ENCODE measurements at regions not wholly inside any gene's neighbourhood (a gene's known extent, or its start where the extent isn't known, plus 50 kb on each side); places are given as distances from the start of the nearest gene placed in this dataset.

DNA sequence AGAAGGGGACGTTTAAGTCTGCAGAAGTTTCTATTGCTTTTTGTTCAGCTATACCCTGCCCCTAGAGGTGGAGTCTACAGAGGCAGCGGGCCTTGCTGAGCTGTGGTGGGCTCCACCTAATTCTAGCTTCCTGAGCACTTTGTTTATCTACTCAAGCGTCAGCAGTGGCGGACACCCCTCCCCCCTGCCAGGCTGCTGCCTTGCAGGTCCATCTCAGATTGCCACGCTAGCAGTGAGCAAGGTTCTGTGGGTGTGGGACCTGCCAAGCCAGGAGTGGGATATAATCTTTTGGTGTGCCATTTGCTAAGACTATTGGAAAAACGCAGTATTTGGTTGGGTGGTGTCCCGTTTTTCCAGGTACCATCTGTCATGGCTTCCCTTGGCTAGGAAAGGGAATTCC, 147.3 kb upstream of the PRPS1L1 start:
- Histone ChIP-seq H3K9me3 (no peaks in the 10 kb centered on the region), H3K4me3 (no peak overlapping the region), H3K27me3 (no peaks in the 10 kb centered on the region), H3K36me3 (no peaks in the 10 kb centered on the region), H3K27ac (no peak overlapping the region), H3K4me1 (ENCODE audit: insufficient read depth) (no peaks in the 10 kb centered on the region)
- no peak for TF ChIP-seq EP300 (IDR thresholded peaks at IDR 0.05)
- no peak for TF ChIP-seq POLR2A (IDR thresholded peaks at IDR 0.05)
- no peak for TF ChIP-seq CTCF (IDR thresholded peaks at IDR 0.05)
- no peak for DNase-seq
- 89 to 94% (median 92%) methylated on average over 7 of the region's 7 CpGs for WGBS, 3 donors
- intact Hi-C loops (cut with DNase I): no loop called here

GRCh38 chr7:18175801-18176450, 148.3 kb upstream of the PRPS1L1 start:
- no peak overlapping the region for H3K27ac ChIP-seq
- H3K36me3 ChIP-seq: no peaks in the 10 kb centered on the region
- no peaks in the 10 kb centered on the region for H3K9me3 ChIP-seq
- no peaks in the 10 kb centered on the region for H3K4me1 ChIP-seq (ENCODE audit: insufficient read depth)
- intact Hi-C loops (cut with DNase I): no loop called here
- no peak overlapping the region for H3K4me3 ChIP-seq
- TF ChIP-seq POLR2A (IDR thresholded peaks at IDR 0.05) (no peak), EP300 (IDR thresholded peaks at IDR 0.05) (no peak)
- DNase-seq: no peak
- no peaks in the 10 kb centered on the region for H3K27me3 ChIP-seq
- WGBS, 3 donors: 4 to 12% (median 5%) methylated on average over 2 of the region's 2 CpGs

DNA sequence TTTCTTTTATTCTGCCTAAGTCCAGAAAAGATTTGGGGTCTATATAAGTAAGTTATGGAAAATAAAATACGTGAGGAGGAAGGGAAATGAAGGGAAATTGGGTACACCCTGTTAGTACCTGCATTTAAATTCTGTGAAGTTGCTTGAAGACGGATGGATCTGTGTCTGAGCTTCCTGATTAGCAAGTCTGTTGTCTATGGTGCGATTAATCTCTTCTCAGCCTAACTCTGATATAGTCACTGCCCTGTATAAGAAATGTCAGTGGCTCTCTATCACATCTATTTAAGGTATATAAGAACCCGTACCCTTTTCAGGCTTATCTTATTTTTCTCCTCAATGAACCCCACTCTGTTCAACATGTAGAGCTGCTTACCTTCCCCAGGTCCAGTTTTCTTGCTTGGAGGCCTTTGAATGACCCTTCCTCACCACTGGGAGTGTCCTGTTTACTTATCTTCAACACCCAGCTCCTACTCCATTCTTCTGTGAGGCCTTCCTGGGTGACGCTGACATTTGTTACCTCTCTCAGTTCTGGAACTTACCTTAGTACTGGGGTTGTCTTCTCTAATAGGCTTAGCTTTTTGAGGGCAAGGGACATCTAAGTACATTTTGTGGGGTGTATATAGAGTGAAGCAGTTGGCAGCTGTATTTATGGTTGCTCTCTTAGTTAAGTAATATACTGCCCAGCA, 149.6 kb upstream of the PRPS1L1 start:
- TF ChIP-seq CTCF (IDR thresholded peaks at IDR 0.05): no peak
- TF ChIP-seq EP300 (IDR thresholded peaks at IDR 0.05): no peak
- no peak for TF ChIP-seq POLR2A (IDR thresholded peaks at IDR 0.05)
- Histone ChIP-seq H3K9me3 (no peaks in the 10 kb centered on the region), H3K27me3 (no peaks in the 10 kb centered on the region), H3K27ac (no peak overlapping the region), H3K4me3 (no peak overlapping the region), H3K4me1 (ENCODE audit: insufficient read depth) (no peaks in the 10 kb centered on the region), H3K36me3 (no peaks in the 10 kb centered on the region)
- WGBS, 3 donors: 94 to 96% (median 95%) methylated on average over 5 of the region's 5 CpGs
- DNase-seq: no peak
- intact Hi-C loops (cut with DNase I): no loop called here

- TF ChIP-seq POLR2A (IDR thresholded peaks at IDR 0.05) (no peak), CTCF (IDR thresholded peaks at IDR 0.05) (no peak), EP300 (IDR thresholded peaks at IDR 0.05) (no peak)
- intact Hi-C loops (cut with DNase I): no loop called here
- DNase-seq: no peak
- H3K4me3 ChIP-seq: no peak overlapping the region
- WGBS, 3 donors: 65 to 86% (median 70%) methylated on average over 7 of the region's 7 CpGs
- H3K4me1 ChIP-seq (ENCODE audit: insufficient read depth): no peaks in the 10 kb centered on the region
- H3K27ac ChIP-seq: no peak overlapping the region
- no peaks in the 10 kb centered on the region for H3K36me3 ChIP-seq
- no peaks in the 10 kb centered on the region for H3K9me3 ChIP-seq
- no peaks in the 10 kb centered on the region for H3K27me3 ChIP-seq
These were observed 150.4 kb upstream of the PRPS1L1 start for GRCh38 chr7:18177815-18178660.
